EL (cell line): ENCODE measurements at regions not wholly inside any gene's neighbourhood (a gene's known extent, or its start where the extent isn't known, plus 50 kb on each side); places are given as distances from the start of the nearest gene placed in this dataset.

Experiments
- DNase-seq: peaks from one replicate; pipeline ENCODE4 v3.0.0-alpha.2; 2016

GRCh38 chr7:116425647-116426209 lies 73.8 kb upstream of the CAV2 start:
- no peak for DNase-seq

GRCh38 chr7:116426428-116427156 lies 72.9 kb upstream of the CAV2 start:
- DNase-seq = peak; percentile 91

DNA sequence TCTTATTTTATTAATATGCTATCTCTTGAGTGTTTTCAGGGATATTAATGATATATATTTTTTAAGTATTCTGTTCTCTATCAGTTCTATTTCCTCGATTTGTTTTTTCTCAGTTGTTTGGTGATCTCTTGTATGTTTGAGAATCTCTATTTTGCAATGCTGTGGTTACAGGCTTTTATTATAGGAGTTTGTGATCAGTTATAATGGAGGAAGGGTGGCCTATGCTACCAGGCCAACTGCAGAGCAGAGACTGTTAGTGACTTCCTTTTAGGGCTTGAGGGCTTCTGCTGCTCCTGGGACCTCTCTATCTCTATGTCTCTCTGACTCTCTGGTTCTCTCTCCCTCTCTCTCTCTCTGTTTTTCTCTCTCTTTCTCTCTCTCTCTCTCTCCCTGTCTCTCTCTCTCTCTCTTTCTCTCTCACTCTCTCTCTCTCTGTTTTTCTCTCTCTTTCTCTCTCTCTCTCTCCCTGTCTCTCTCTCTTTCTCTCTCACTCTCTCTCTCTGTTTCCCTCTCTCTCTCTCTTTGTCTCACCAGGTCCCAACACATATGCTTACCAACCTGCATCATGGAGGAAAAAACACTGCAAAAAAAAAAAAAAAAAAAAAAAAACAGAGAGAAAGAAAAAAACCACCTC lies 69.4 kb upstream of the CAV2 start:
- DNase-seq = no peak

DNA sequence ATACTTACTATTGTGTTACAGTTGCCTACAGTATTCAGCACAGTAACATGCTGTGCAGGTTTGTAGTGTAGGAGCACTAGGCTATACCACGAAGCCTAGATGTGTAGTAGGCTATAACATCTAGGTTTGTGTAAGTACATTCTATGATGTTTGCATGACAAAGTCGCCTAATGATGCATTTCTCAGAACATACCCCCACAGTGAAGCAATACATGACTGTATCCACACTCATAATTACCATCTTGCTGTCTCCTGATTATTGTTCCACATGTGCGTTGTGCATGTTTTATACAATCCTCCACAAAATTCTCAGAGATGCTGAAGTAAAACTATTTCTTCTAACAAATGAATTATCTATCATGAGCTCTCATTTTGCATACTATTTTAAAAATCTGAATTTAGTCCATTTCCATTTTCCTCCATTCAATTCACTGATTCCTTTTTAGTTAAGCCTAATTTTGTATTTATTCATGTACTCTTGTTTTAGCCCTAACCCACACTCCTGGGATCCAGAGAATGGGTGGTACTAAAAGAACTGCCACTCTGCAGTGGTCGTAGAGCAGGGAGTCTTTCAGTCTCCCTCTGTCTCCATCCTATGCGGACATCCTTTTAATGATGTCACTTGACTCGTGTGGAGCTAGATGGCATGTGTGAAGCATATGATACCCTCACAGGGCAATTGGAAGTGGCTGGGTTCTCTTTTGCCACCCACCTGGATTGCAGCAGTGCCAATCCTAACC lies 67.6 kb upstream of the CAV2 start:
- no peak for DNase-seq

- no peak for DNase-seq
Observed at GRCh38 chr7:116432527-116432916, 67.0 kb upstream of the CAV2 start.

- DNase-seq = peak; percentile 41
Observed at GRCh38 chr7:116433246-116433645, 66.3 kb upstream of the CAV2 start.

GRCh38 chr7:116434820-116435341 lies 64.7 kb upstream of the CAV2 start:
- DNase-seq = peak; percentile 90

DNA sequence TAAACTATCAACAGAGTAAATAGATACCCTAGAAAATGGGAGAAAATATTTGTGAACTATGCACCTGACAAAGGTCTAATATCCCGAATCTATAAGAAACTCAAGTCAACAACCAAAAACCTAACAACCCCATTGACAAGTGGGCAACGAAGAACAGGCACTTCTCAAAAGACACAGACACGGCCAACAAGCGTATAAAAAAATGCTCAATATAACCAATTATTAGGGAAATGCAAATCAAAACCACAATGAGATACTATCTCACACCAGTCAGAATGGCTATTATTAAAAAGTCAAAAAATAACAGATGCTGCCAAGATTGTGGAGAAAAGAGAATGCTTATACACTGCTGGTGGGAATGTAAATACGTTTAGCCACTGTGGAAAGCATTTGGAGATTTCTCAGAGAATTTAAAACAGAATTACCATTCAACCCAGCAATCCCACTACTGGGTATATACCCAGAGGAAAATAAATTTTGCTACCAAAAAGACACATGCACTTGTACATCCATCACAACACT lies 63.2 kb upstream of the CAV2 start:
- no peak for DNase-seq

DNA sequence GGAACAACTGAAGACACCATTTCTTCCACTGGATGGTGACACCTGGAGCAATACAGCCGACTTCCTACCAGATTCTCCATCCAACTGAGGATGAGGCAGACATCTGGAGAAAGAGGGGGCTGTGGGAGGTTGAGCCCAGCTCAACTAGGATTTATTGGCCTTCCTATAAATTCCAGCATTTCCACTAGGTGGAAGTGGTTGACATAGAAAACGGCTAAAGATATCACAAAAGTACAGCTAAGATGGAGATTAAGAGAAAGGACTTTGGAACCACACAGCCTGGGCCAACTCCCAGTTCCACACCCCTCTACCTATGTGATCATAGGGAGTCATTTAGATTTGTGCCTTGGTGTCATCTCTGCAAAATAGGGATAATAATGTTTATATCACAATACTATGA lies 61.3 kb upstream of the CAV2 start:
- DNase-seq = peak; percentile 34

DNA sequence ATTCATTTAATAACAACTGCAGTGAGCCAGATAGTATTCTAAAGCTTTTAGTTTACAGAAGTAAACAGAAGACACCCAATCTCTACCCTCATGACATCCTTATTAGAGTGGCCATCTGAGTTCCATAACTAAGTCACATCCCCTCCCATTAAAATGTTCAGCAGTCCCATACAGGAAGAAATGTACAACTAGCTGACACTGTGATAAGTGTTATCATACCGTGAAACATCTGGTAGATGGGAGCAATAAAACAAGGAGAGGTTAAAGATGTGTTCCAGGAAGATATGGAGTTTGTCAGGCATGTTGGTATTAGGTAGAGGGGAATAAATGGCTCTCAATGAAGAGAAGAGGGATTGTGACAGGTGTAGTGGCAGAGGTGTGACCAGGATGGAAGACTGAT lies 60.5 kb upstream of the CAV2 start:
- no peak for DNase-seq

GRCh38 chr7:116439841-116440549 lies 59.5 kb upstream of the CAV2 start:
- no peak for DNase-seq

DNA sequence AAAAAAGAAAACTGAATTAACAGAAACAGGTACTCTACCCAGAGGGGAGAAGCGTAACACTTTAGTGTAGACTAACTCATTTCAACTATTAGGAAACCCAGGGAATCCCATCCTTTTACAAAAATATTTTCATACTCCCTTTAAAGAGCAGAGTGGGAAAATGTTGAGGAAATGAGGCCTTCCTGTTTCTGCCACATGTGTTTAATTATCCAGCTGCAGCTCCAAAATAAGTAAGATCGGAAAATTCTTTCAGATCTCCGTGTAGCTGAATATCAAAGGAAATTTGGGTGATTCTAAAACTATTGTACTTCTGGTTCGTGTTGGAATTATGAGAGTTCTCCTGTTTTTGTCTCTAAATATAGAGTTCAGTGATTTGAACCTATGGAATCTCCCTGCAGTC lies 58.0 kb upstream of the CAV2 start:
- DNase-seq = peak; percentile 49

DNA sequence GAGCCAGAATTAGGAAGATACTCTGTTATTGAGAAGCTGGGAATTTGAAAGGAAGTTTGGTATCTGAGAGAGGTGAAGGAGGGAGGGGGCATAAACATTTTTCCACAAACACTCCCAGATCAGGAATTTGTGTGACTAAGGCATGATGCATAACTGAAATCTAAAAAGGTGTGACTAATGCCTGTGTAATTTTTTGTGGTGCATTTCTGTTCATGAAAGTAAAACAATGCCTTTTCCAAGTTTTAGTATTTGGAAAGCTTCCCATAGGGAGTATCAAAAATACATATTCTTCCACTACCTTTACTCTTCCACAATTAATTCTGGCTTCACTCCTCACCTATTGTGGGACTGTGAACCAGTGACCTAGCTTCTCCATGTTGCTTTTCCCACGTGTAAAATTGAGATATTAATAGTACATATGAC lies 56.4 kb upstream of the CAV2 start:
- peak; percentile 95 for DNase-seq

DNA sequence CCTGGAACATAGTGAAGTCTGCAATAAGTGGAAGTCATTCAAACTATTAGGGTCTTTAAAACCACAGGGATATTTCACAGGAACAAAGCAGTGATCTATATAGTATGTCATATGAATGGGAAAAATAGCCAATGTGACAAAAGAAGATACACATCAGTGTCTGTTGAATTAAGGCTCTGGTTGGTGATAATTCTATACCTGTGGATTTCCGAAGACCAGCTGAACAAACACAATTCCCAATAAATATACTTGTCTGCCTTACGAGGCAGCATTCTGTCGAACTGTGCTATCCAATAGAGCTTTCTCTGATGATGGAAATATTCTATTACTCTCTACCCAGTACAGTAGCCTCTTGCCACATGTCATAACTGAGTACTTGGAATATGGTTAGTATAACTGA lies 55.9 kb upstream of the CAV2 start:
- no peak for DNase-seq

- DNase-seq = no peak
Observed at GRCh38 chr7:116445447-116446211, 53.9 kb upstream of the CAV2 start.

DNA sequence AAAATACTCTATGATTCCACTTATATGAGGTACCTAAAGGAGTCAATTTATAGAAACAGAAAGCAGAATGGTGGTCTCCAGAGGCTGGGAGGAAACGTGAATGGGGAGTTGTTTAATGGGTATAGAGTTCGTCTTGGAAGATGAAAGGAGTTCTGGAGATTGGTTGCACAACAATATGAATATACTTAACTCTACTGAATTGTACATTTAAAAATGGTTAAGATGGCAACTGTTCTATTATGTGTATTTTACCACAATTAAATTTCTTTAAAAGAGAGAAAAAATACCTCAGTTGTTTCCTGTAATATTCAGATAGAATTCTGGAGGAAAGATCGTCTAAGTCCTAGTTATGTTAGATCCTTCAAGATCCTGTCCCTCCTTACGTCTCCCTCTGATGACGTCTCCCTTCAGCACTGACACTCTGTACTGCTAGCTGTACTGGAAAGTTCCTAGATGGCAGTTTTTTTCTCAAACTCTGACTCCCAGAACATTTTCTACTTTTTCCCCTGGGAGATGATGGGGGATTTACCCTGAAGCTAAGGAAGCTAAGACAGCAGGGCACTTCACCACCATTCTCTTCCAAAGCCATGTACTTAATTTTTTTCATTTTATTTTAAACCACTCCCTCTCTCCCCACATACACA lies 53.2 kb upstream of the CAV2 start:
- no peak for DNase-seq

- no peak for DNase-seq
Observed at GRCh38 chr7:116447436-116447835, 52.1 kb upstream of the CAV2 start.

GRCh38 chr7:116447966-116448839 lies 51.3 kb upstream of the CAV2 start:
- DNase-seq = no peak

- no peak for DNase-seq
Observed at GRCh38 chr7:116449441-116449840, 50.1 kb upstream of the CAV2 start.
